Kidney (tissue), 13 donors: ENCODE measurements at regions not wholly inside any gene's neighbourhood (a gene's known extent, or its start where the extent isn't known, plus 50 kb on each side); places are given as distances from the start of the nearest gene placed in this dataset.

Source experiments
- DNase-seq, 5 donors: peaks; one replicate each; pipeline ENCODE4 v3.0.0-alpha.2; 2013 to 2020
- FAIRE-seq: peaks from 2 replicates; lab custom pipeline; 2012; peaks lifted over from hg19 to GRCh38; lab: Jason Lieb, UNC
- H3K27ac ChIP-seq, 2 donors: one replicate each; pipeline ENCODE4 v1.7.0; 2013; ENCODE audit warnings: low read depth in 2 of 2, low read length in 2 of 2, inconsistent platforms in 1 of 2
- H3K27me3 ChIP-seq: one replicate; pipeline ENCODE4 v1.7.1; 2013; ENCODE audit warnings: low read length, inconsistent platforms; ENCODE audit not compliant: control insufficient read depth, insufficient read depth
- H3K36me3 ChIP-seq, 3 donors: one replicate each; pipeline versions ENCODE4 v1.7.0 to v1.7.1; 2013; ENCODE audit warnings: low read length in 3 of 3, control low read depth in 1 of 3, inconsistent platforms in 1 of 3; ENCODE audit not compliant: insufficient read depth in 3 of 3, control insufficient read depth in 2 of 3
- H3K4me1 ChIP-seq, 3 donors: one replicate each; pipeline versions ENCODE4 v1.7.0 to v1.7.1; 2013; ENCODE audit warnings: low read length in 3 of 3, inconsistent platforms in 1 of 3, low read depth in 1 of 3; ENCODE audit not compliant: control insufficient read depth in 2 of 3, insufficient read depth in 2 of 3
- H3K4me3 ChIP-seq, 3 donors: one replicate each; pipeline versions ENCODE4 v1.7.0 to v1.8.1; 2013; ENCODE audit warnings: low read length in 3 of 3, control low read depth in 1 of 3, inconsistent platforms in 1 of 3
- H3K9ac ChIP-seq, 3 donors: one replicate each; pipeline versions ENCODE4 v1.7.0 to v1.7.1; 2013; ENCODE audit warnings: low read length in 3 of 3, control low read depth in 1 of 3, inconsistent platforms in 1 of 3
- H3K9me3 ChIP-seq, 3 donors: one replicate each; pipeline versions ENCODE4 v1.7.0 to v1.7.1; 2013; ENCODE audit warnings: low read length in 3 of 3, control low read depth in 1 of 3, inconsistent platforms in 1 of 3; ENCODE audit not compliant: control insufficient read depth in 2 of 3, insufficient read depth in 1 of 3
- intact Hi-C: fragments of 100-400 bp; cut with DNase I; formaldehyde crosslinking; loops from one replicate; pipeline ENCODE4 v1.11.1; 2022
- TF ChIP-seq, protein P1 (sequence below): IDR thresholded peaks from 3 replicates; pipeline ENCODE4 v1.5.1; 2012; ENCODE audit warnings: mild to moderate bottlenecking, moderate library complexity, borderline replicate concordance; ENCODE audit not compliant: insufficient read depth; ENCODE audit errors: extremely low read depth
- donor health status: control.
- donor health status: control.
- donor health status: control.
- donor health status: control.
- donor health status: control.
- donor health status: DM: yes; HTN: yes; CAD: no.
- donor health status: Normal renal cell carcinoma (clear cell type).

DNA sequence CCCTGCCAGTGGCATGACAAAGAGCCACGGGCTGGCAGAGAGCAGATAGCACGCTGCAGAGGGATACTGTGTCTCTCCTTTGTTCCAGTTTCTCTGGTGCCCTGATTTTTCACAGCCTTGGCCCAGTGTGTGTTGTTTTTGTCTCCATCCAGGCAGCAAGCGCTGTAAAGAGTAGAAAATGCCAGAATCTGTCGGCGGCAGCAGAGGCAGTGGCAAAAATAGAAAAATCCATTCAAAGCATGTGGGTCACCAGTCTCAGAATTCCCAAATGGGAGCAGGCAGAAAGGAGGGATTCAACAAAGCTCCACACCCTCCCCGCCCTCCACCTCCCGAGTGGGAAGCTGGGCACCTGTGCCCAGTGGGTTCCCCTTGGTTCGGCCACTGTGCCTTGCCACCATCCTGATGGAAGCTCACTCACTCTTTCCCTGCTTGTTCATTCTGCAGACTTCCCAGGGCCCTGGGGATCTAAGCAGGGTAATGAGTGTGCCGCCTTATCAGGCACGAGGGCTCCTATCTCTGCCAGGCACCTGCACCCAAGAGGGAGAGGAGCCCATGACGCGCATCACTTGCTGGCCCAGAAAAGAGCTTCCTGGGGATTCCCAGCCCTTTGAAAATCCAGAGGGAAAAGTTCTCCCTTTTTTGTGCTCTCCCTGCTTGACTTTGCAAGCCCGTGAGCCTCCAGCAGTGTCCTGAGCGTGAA lies 416.9 kb downstream of the IRS2 start:
- Histone ChIP-seq H3K36me3 (no peaks in the 10 kb centered on the region), H3K4me1 (no peaks in the 10 kb centered on the region), H3K27me3 (no peaks in the 10 kb centered on the region), H3K9ac (no peak overlapping the region), H3K27ac (no peak overlapping the region), H3K4me3 (no peak overlapping the region), H3K9me3 (peaks cover 0 to 5% (median 0%) of the 10 kb centered on the region in 3 donors)
- DNase-seq (no peak), FAIRE-seq (no peak)
- TF ChIP-seq, protein P1, sequence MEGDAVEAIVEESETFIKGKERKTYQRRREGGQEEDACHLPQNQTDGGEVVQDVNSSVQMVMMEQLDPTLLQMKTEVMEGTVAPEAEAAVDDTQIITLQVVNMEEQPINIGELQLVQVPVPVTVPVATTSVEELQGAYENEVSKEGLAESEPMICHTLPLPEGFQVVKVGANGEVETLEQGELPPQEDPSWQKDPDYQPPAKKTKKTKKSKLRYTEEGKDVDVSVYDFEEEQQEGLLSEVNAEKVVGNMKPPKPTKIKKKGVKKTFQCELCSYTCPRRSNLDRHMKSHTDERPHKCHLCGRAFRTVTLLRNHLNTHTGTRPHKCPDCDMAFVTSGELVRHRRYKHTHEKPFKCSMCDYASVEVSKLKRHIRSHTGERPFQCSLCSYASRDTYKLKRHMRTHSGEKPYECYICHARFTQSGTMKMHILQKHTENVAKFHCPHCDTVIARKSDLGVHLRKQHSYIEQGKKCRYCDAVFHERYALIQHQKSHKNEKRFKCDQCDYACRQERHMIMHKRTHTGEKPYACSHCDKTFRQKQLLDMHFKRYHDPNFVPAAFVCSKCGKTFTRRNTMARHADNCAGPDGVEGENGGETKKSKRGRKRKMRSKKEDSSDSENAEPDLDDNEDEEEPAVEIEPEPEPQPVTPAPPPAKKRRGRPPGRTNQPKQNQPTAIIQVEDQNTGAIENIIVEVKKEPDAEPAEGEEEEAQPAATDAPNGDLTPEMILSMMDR = no peak
- intact Hi-C loops = no loop called here

DNA sequence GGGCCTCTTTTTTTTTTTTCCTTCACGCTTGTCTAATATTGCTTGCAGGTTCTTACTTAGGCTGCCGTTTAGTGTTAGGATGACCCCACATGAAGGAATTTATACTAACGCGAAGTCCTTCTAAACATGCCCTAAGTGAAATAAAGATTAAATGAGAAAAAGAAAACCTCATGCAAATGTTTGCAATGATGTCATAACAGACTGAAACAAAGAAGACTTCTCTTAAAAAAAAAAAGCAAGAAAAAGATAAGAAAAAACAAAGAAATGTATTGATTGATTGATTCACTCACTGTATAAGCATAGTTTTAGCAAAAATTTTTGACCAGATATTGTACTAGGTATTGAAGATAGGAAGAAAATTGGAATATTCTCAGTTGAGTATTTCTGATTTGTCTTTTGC lies 418.2 kb downstream of the IRS2 start:
- intact Hi-C loops = no loop called here
- H3K27me3 ChIP-seq = no peaks in the 10 kb centered on the region
- no peaks in the 10 kb centered on the region for H3K36me3 ChIP-seq
- no peaks in the 10 kb centered on the region for H3K4me1 ChIP-seq
- FAIRE-seq = no peak
- TF ChIP-seq, protein P1 = no peak
- peaks cover 0 to 5% (median 0%) of the 10 kb centered on the region in 3 donors for H3K9me3 ChIP-seq
- H3K9ac ChIP-seq = no peak overlapping the region
- DNase-seq = no peak
- H3K27ac ChIP-seq = no peak overlapping the region
- no peak overlapping the region for H3K4me3 ChIP-seq

DNA sequence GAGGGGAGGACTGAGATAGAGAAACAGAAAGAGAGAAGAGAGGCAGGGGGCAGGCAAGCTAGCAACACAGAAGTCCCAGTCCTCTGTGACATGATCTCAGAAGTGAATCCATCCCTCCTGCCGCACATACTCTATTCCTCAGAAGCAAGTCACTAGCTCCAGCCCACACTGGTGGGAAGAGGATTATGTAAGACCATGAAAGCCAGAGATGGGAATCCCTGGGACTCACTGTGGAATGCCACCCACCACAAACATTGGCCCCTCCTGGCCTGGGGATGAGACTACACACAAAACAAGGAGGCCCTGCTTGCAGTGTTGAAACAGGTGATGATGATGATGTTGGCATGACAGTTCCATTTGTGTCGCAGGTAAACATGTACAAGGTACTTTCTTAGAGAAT lies 419.9 kb downstream of the IRS2 start:
- Histone ChIP-seq H3K36me3 (no peaks in the 10 kb centered on the region), H3K4me3 (no peak overlapping the region), H3K4me1 (no peaks in the 10 kb centered on the region), H3K9me3 (peaks cover 0 to 5% (median 0%) of the 10 kb centered on the region in 3 donors), H3K27me3 (no peaks in the 10 kb centered on the region), H3K27ac (no peak overlapping the region), H3K9ac (no peak overlapping the region)
- FAIRE-seq (no peak), DNase-seq (no peak)
- intact Hi-C loops = no loop called here
- TF ChIP-seq, protein P1 = no peak
